ENCODE measurements at regions not wholly inside any gene's neighbourhood (a gene's known extent, or its start where the extent isn't known, plus 50 kb on each side); places are given as distances from the start of the nearest gene placed in this dataset.

DNA sequence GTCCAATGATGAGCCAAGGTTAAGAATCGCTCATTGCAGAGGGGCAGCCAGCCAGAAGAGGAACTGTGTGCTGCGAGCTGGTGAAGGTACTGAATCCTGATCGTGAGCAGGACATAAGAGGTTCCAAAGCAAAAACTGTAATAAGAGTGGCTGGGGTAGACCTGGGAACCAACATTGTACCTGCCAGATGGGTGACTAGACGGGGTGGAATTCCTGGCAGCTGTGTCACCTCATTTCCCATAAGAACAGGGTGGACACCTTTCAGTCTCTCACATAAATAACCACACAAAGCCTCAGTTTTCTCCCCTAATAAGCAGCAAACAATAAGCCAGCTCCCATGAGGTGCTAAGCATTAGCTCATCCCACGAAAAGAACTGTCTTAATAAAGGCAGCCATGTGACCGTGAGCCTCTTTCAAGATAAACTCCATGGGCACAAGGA lies 290.3 kb downstream of the SOX9 start:
- TF ChIP-seq, protein P1, sequence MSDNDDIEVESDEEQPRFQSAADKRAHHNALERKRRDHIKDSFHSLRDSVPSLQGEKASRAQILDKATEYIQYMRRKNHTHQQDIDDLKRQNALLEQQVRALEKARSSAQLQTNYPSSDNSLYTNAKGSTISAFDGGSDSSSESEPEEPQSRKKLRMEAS (IDR thresholded peaks at IDR 0.05; ENCODE audit: insufficient read depth, insufficient read length): no peak
- TF ChIP-seq, protein P2, sequence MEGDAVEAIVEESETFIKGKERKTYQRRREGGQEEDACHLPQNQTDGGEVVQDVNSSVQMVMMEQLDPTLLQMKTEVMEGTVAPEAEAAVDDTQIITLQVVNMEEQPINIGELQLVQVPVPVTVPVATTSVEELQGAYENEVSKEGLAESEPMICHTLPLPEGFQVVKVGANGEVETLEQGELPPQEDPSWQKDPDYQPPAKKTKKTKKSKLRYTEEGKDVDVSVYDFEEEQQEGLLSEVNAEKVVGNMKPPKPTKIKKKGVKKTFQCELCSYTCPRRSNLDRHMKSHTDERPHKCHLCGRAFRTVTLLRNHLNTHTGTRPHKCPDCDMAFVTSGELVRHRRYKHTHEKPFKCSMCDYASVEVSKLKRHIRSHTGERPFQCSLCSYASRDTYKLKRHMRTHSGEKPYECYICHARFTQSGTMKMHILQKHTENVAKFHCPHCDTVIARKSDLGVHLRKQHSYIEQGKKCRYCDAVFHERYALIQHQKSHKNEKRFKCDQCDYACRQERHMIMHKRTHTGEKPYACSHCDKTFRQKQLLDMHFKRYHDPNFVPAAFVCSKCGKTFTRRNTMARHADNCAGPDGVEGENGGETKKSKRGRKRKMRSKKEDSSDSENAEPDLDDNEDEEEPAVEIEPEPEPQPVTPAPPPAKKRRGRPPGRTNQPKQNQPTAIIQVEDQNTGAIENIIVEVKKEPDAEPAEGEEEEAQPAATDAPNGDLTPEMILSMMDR (IDR thresholded peaks at IDR 0.05; ENCODE audit: extremely low read depth in 1 of 2, insufficient read depth in 1 of 2, low read depth in 1 of 2, low read length in 2 of 2): no peak
